Endothelial cell of umbilical vein (primary cell): ENCODE measurements at regions not wholly inside any gene's neighbourhood (a gene's known extent, or its start where the extent isn't known, plus 50 kb on each side); places are given as distances from the start of the nearest gene placed in this dataset.

Experiments used
- BruUV-seq: library from RNA; stranded (reverse); fragments of 400-500 nt; replicated peaks from 2 replicates; lab custom pipeline; 2021; lab: Mats Ljungman, UMichigan
- CTCF ChIA-PET: fragments of 300-600, 350-600 bp; sonication (Branson Sonifier 250); formaldehyde crosslinking; loops from one replicate; lab custom pipeline; 2021; ENCODE audit warnings: antibody characterized with exemption, inconsistent platforms; lab: Charles Lee
- POLR2A ChIA-PET: fragments of 300-600, 350-600 bp; sonication (Branson Sonifier 250); formaldehyde crosslinking; loops from one replicate; lab custom pipeline; 2021; ENCODE audit warnings: antibody characterized with exemption, inconsistent platforms; lab: Charles Lee
- DNase-seq: peaks from one replicate; pipeline ENCODE4 v3.0.0-alpha.2; 2011; ENCODE audit warnings: low read depth, low spot score
- FAIRE-seq: peaks from 2 replicates; lab custom pipeline; 2011; peaks lifted over from hg19 to GRCh38; lab: Jason Lieb, UNC
- H2AFZ ChIP-seq: 2 replicates; pipeline ENCODE4 v1.6.0; 2012; ENCODE audit warnings: low read depth, low read length, control low read depth, inconsistent platforms
- H3K27ac ChIP-seq: 2 replicates; pipeline ENCODE4 v1.5.1; 2011; ENCODE audit warnings: low read depth, mild to moderate bottlenecking, control low read depth, low read length, moderate library complexity; ENCODE audit not compliant: insufficient read depth
- H3K27me3 ChIP-seq, 2 experiments: 2 replicates each; pipeline versions ENCODE4 v1.6.0 to v1.6.1; 2011; ENCODE audit warnings: low read length in 2 of 2, mixed read lengths in 1 of 2; ENCODE audit not compliant: control insufficient read depth in 2 of 2, insufficient read depth in 2 of 2
- H3K36me3 ChIP-seq, 2 experiments: 2 replicates in 1 of 2; 3 replicates in 1 of 2; pipeline ENCODE4 v1.5.1; 2011; ENCODE audit warnings: low read length in 2 of 2, mild to moderate bottlenecking in 1 of 2, moderate library complexity in 1 of 2; ENCODE audit not compliant: control insufficient read depth in 2 of 2, insufficient read depth in 2 of 2; ENCODE audit errors: extremely low read depth in 1 of 2
- H3K4me1 ChIP-seq: 3 replicates; pipeline ENCODE4 v1.5.1; 2011; ENCODE audit warnings: mild to moderate bottlenecking, low read length; ENCODE audit not compliant: control insufficient read depth, insufficient read depth; ENCODE audit errors: extremely low read depth
- H3K4me2 ChIP-seq: 2 replicates; pipeline ENCODE4 v1.6.1; 2011; ENCODE audit warnings: low read length, control low read depth, mixed read lengths; ENCODE audit not compliant: insufficient read depth
- H3K4me3 ChIP-seq, 3 experiments: fragments of 200-600 bp in 1 of 3; sonication (generic), shearing (Covaris generic) in 1 of 3; replicated peaks in 1 of 3; 2 replicates each; pipeline ENCODE4 v1.5.1; 2011 to 2016; ENCODE audit warnings: control low read depth in 3 of 3, low read length in 3 of 3, mild to moderate bottlenecking in 2 of 3, inconsistent platforms in 1 of 3, low read depth in 1 of 3, moderate library complexity in 1 of 3; ENCODE audit not compliant: insufficient read depth in 1 of 3
- H3K79me2 ChIP-seq: 2 replicates; pipeline ENCODE4 v1.6.0; 2012; ENCODE audit warnings: low read length, inconsistent platforms; ENCODE audit not compliant: control insufficient read depth, insufficient read depth
- H3K9ac ChIP-seq: replicated peaks from 2 replicates; pipeline ENCODE3; 2011; ENCODE audit warnings: low read length, control low read depth; ENCODE audit not compliant: insufficient read depth; ENCODE audit errors: extremely low read depth
- H3K9me1 ChIP-seq: replicated peaks from 3 replicates; pipeline ENCODE4 v1.6.0; 2011; ENCODE audit warnings: mild to moderate bottlenecking, low read length; ENCODE audit not compliant: control insufficient read depth, insufficient read depth; ENCODE audit errors: extremely low read depth
- H3K9me3 ChIP-seq: replicated peaks from 2 replicates; pipeline ENCODE4 v1.5.1; 2012; ENCODE audit warnings: low read length, inconsistent platforms; ENCODE audit not compliant: control insufficient read depth, insufficient read depth
- H4K20me1 ChIP-seq: replicated peaks from 2 replicates; pipeline ENCODE3; 2011; ENCODE audit warnings: mild to moderate bottlenecking, low read length; ENCODE audit not compliant: control insufficient read depth, insufficient read depth; ENCODE audit errors: extremely low read depth
- CTCF ChIP-seq, 2 donors: IDR thresholded peaks; 1 replicate in 1 of 2; 2 replicates in 1 of 2; pipeline ENCODE4 v1.5.1; 2011; ENCODE audit warnings: low read length in 2 of 2, mild to moderate bottlenecking in 2 of 2, moderate library complexity in 2 of 2, control low read depth in 1 of 2, inconsistent platforms in 1 of 2, low read depth in 1 of 2; ENCODE audit not compliant: insufficient read depth in 1 of 2; ENCODE audit errors: extremely low read depth in 1 of 2
- EZH2 ChIP-seq: IDR thresholded peaks from 2 replicates; pipeline ENCODE4 v1.6.1; 2012; ENCODE audit warnings: borderline replicate concordance, low read depth, mild to moderate bottlenecking, moderate library complexity, low read length, inconsistent platforms; ENCODE audit not compliant: severe bottlenecking
- FOS ChIP-seq: IDR thresholded peaks from 2 replicates; pipeline ENCODE4 v1.6.1; 2011; ENCODE audit warnings: mild to moderate bottlenecking, low read length, moderate library complexity, borderline replicate concordance; ENCODE audit not compliant: insufficient read depth
- GATA2 ChIP-seq: IDR thresholded peaks from 2 replicates; pipeline ENCODE4 v1.7.0; 2011; ENCODE audit warnings: low read depth, mild to moderate bottlenecking, moderate library complexity, mixed read lengths, low read length; ENCODE audit not compliant: insufficient read length, insufficient read depth
- JUN ChIP-seq: IDR thresholded peaks from 2 replicates; pipeline ENCODE4 v1.6.1; 2011; ENCODE audit warnings: borderline replicate concordance, low read depth; ENCODE audit not compliant: insufficient read length, insufficient read depth
- MYC ChIP-seq: IDR thresholded peaks from one replicate; pipeline ENCODE4 v1.6.1; 2011; ENCODE audit warnings: mild to moderate bottlenecking, low read depth, low read length
- POLR2A ChIP-seq: IDR thresholded peaks from 2 replicates; pipeline ENCODE4 v1.6.1; 2012; ENCODE audit warnings: low read depth, mild to moderate bottlenecking, control low read depth, low read length
- POLR2AphosphoS5 ChIP-seq: IDR thresholded peaks from 2 replicates; pipeline ENCODE4 v1.6.1; 2012; ENCODE audit warnings: low read depth, mild to moderate bottlenecking, control low read depth, low read length, moderate library complexity; ENCODE audit not compliant: insufficient read depth
- dilution Hi-C: fragments of 300-500 bp; cut with MboI; formaldehyde crosslinking; loops from one replicate; pipeline ENCODE4 v1.15.0; 2019; ENCODE audit warnings: low sequenced_read_pairs; ENCODE audit not compliant: extremely low pct_ligation_motif_present
- intact Hi-C: fragments of 100-400 bp; cut with micrococcal nuclease; formaldehyde crosslinking; loops from one replicate; pipeline ENCODE4 v1.10.0; 2022
- TF ChIP-seq, protein P1 (sequence below): IDR thresholded peaks from 2 replicates; pipeline ENCODE4 v1.6.1; 2011; ENCODE audit not compliant: insufficient read depth, insufficient read length

- Histone ChIP-seq H3K9ac (no peak overlapping the region), H3K9me1 (no peaks in the 10 kb centered on the region), H3K27ac (no peak overlapping the region), H3K4me3 (no peak overlapping the region), H3K79me2 (no peaks in the 10 kb centered on the region), H3K4me1 (no peaks in the 10 kb centered on the region), H3K9me3 (no peaks in the 10 kb centered on the region), H3K36me3 (no peaks in the 10 kb centered on the region), H3K27me3 (no peaks in the 10 kb centered on the region), H4K20me1 (no peaks in the 10 kb centered on the region), H2AFZ (no peak overlapping the region), H3K4me2 (no peak overlapping the region)
- ChIA-PET POLR2A (no interaction called here), CTCF (no interaction called here)
- no TSS peak for BruUV-seq
- intact Hi-C loops (no loop called here), dilution Hi-C loops (no loop called here)
- DNase-seq (no peak), FAIRE-seq (no peak)
- TF ChIP-seq POLR2AphosphoS5 (no peak), MYC (no peak), CTCF (IDR thresholded peaks at IDR 0.05; ENCODE audit: extremely low read depth in 1 of 2, insufficient read depth in 1 of 2, low read depth in 1 of 2, low read length in 2 of 2) (no peak), POLR2A (no peak), GATA2 (no peak), EZH2 (no peak), JUN (no peak), FOS (no peak)
- TF ChIP-seq, protein P1, sequence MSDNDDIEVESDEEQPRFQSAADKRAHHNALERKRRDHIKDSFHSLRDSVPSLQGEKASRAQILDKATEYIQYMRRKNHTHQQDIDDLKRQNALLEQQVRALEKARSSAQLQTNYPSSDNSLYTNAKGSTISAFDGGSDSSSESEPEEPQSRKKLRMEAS: no peak
These were observed 181.2 kb upstream of the SPOCK3 start for GRCh38 chr4:167415461-167415860.
